ENCODE measurements at regions not wholly inside any gene's neighbourhood (a gene's known extent, or its start where the extent isn't known, plus 50 kb on each side); places are given as distances from the start of the nearest gene placed in this dataset.

DNA sequence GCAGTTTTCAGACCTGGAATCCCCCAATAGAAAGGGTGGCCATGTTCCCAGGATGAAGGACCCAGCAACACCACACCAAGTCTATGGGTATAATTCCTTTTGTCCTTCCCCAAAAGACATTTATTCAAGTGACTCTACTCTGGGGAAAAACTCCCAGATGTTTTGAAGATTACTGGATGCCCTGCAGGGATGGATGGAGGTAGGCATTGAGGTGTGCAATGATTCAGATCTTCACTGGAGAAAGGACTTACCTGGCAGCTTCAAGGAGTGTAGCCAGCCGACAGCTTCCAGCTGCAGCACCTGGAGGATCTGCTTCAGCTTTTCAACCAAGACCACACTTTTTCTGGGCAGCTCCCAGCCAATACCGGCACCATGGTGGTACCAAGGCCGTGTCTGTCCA lies 172.0 kb downstream of the BAMBI start:
- ATAC-seq (ENCODE audit: low FRiP score in 2 of 2) (no peak), DNase-seq (no peak)
- Histone ChIP-seq H3K27me3 (no peaks in the 10 kb centered on the region), H3K4me1 (no peaks in the 10 kb centered on the region), H3K36me3 (no peaks in the 10 kb centered on the region), H3K4me3 (no peak overlapping the region), H3K9me3 (peaks cover 0 to 9% (median 2%) of the 10 kb centered on the region in 4 donors), H3K27ac (no peak overlapping the region)
- TF ChIP-seq EP300 (IDR thresholded peaks at IDR 0.05): no peak
- TF ChIP-seq CTCF (IDR thresholded peaks at IDR 0.05): no peak
- no peak for TF ChIP-seq POLR2AphosphoS5 (IDR thresholded peaks at IDR 0.05)
- TF ChIP-seq POLR2A (IDR thresholded peaks at IDR 0.05): no peak
- WGBS, 2 donors: 92 to 94% methylated on average over 3 of the region's 3 CpGs

- Histone ChIP-seq H3K9me3 (peaks cover 0 to 9% (median 2%) of the 10 kb centered on the region in 4 donors), H3K4me1 (no peaks in the 10 kb centered on the region), H3K4me3 (no peak overlapping the region), H3K36me3 (no peaks in the 10 kb centered on the region), H3K27ac (no peak overlapping the region), H3K27me3 (no peaks in the 10 kb centered on the region)
- ATAC-seq (ENCODE audit: low FRiP score in 2 of 2): no peak
- WGBS, 2 donors: 91 to 96% methylated on average over 4 of the region's 4 CpGs
- TF ChIP-seq POLR2AphosphoS5 (IDR thresholded peaks at IDR 0.05): no peak
- TF ChIP-seq POLR2A (IDR thresholded peaks at IDR 0.05): no peak
- no peak for TF ChIP-seq EP300 (IDR thresholded peaks at IDR 0.05)
- TF ChIP-seq CTCF (IDR thresholded peaks at IDR 0.05): no peak
- DNase-seq: no peak
Measured at GRCh38 chr10:28849821-28850220, 172.5 kb downstream of the BAMBI start.

DNA sequence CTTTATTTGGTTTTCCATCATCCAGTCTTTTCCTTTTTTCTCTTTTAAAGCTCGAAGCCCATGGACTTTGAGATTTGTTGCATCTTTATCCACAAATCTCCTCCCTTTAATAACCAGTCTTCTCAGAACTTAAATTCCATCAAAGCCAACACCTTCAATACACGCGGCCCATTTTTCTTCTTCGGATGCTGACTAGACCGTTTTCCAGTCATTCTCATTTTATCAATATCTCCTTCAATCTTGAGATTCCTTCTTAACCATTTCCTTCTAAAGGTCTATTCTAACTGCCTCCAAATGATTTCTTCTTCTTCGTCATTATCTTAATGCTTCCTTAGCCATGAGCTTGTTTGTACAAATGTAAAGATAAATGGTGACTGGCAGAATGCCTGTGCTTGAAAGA lies 173.5 kb downstream of the BAMBI start:
- Histone ChIP-seq H3K9me3 (no peaks in the 10 kb centered on the region), H3K27me3 (no peaks in the 10 kb centered on the region), H3K27ac (no peak overlapping the region), H3K4me3 (no peak overlapping the region), H3K36me3 (no peaks in the 10 kb centered on the region), H3K4me1 (no peaks in the 10 kb centered on the region)
- 90% methylated on average over 6 of the region's 6 CpGs for WGBS, 2 donors
- no peak for TF ChIP-seq POLR2AphosphoS5 (IDR thresholded peaks at IDR 0.05)
- ATAC-seq (ENCODE audit: low FRiP score in 2 of 2) (no peak), DNase-seq (no peak)

DNA sequence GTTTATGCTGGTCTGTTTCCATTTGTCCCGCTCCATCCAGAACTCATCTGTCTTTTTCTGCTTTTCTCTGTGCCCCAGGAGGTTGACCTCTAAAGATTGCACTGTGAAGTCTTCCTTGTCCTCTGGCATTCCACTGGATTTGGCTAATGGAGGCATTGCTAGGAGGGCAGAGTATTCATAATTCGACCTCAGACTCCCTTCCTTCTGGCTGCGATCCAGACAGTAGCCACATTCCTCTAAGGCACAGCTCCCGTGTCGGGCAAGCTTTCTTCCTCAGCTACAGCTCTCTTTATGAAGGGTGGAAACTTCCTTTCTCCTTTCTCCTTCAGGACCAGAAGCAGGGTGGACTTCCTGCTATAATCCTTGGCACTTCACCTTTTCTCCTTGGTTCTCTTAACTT lies 175.9 kb downstream of the BAMBI start:
- Histone ChIP-seq H3K36me3 (no peaks in the 10 kb centered on the region), H3K4me1 (no peaks in the 10 kb centered on the region), H3K27me3 (no peaks in the 10 kb centered on the region), H3K4me3 (no peak overlapping the region), H3K9me3 (no peaks in the 10 kb centered on the region), H3K27ac (no peak overlapping the region)
- ATAC-seq (ENCODE audit: low FRiP score in 2 of 2): no peak
- WGBS, 2 donors: 42 to 52% methylated on average over 5 of the region's 5 CpGs
- TF ChIP-seq POLR2A (IDR thresholded peaks at IDR 0.05) (no peak), CTCF (IDR thresholded peaks at IDR 0.05) (no peak), POLR2AphosphoS5 (IDR thresholded peaks at IDR 0.05) (no peak), EP300 (IDR thresholded peaks at IDR 0.05) (no peak)
- DNase-seq: no peak

DNA sequence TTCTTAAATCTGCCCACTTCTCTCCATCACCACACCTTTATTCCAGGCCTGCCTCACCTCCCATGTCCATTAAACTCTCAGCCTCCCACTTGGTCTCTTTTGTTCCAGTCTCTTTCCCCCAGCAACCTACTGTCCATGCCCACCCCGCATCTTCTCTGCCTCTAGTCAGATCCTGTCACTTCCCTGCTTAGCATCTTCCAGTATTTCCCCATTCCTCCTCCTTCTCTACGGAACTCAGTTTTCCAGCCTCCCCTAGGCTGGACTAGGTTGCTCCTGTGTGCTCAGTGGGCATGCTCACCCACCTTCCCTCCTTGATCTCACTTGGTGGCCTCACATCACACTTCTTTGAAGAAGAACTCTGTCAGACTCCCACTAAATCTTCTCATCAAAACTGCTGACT lies 179.8 kb downstream of the BAMBI start:
- ATAC-seq (ENCODE audit: low FRiP score in 2 of 2) (no peak), DNase-seq (no peak)
- H3K4me1 ChIP-seq: no peaks in the 10 kb centered on the region
- H3K27me3 ChIP-seq: no peaks in the 10 kb centered on the region
- no peak overlapping the region for H3K4me3 ChIP-seq
- WGBS, 2 donors: 91 to 98% methylated on average over 2 of the region's 2 CpGs
- no peak overlapping the region for H3K27ac ChIP-seq
- H3K9me3 ChIP-seq: no peaks in the 10 kb centered on the region
- no peaks in the 10 kb centered on the region for H3K36me3 ChIP-seq
- no peak for TF ChIP-seq POLR2A (IDR thresholded peaks at IDR 0.05)
- no peak for TF ChIP-seq EP300 (IDR thresholded peaks at IDR 0.05)
- no peak for TF ChIP-seq CTCF (IDR thresholded peaks at IDR 0.05)
- no peak for TF ChIP-seq POLR2AphosphoS5 (IDR thresholded peaks at IDR 0.05)
